Nephron (organoid): ENCODE measurements at regions not wholly inside any gene's neighbourhood (a gene's known extent, or its start where the extent isn't known, plus 50 kb on each side); places are given as distances from the start of the nearest gene placed in this dataset.

ENCODE experiments used
- H3K27ac Mint-ChIP-seq, 3 experiments: 2 replicates each; pipeline ENCODE4 v1.8.0; 2020; ENCODE audit warnings: mixed read lengths in 3 of 3, mild to moderate bottlenecking in 2 of 3, moderate library complexity in 1 of 3
- H3K27me3 Mint-ChIP-seq: 2 replicates; pipeline ENCODE4 v1.8.0; 2021; ENCODE audit warnings: low read depth, mild to moderate bottlenecking, moderate library complexity, mixed read lengths
- H3K36me3 Mint-ChIP-seq: 2 replicates; pipeline ENCODE4 v1.8.0; 2020; ENCODE audit warnings: low read depth, mixed read lengths
- H3K4me1 Mint-ChIP-seq: 2 replicates; pipeline ENCODE4 v1.8.0; 2020; ENCODE audit warnings: mixed read lengths
- H3K4me3 Mint-ChIP-seq, 3 experiments: 2 replicates each; pipeline ENCODE4 v1.8.0; 2020; ENCODE audit warnings: mild to moderate bottlenecking in 3 of 3, mixed read lengths in 3 of 3, moderate library complexity in 2 of 3
- H3K9me3 Mint-ChIP-seq: 2 replicates; pipeline ENCODE4 v1.8.0; 2020; ENCODE audit warnings: mixed read lengths
- TF ChIP-seq, protein P1 (sequence below), 3 experiments: fragments of 200-600 bp; sonication (generic); IDR thresholded peaks; one replicate each; pipeline ENCODE4 v1.5.0; 2021; ENCODE audit warnings: antibody characterized with exemption in 3 of 3; ENCODE audit not compliant: unreplicated experiment in 3 of 3

DNA sequence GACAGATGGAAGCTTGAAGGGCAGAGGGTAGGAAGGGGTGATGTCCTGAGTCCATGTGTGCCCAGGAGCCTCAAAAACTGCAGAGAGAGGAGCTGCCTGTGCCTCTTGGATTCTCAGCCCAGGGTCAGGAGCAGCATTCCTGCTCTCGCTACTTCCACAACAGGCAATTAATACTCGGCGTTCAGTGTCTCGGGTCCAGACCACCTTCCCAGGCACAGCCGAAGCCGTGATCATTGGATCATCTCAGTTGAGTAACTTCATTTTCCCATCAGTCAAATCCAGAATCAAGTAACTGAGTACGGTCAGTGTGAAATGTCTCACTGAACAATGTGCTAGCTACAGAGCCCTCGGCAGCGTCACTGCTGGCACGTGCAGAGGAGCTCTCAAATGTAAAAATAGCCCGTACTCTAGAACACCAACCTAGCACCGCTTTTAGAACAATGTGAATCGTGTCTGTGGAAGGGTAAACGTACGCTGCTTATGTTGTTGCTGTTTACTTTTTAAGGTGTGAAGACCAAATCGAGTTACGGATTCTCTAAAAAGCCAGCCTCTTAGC is 63.5 kb upstream of the IRX4 start:
- Mint-ChIP-seq H3K9me3 (no peaks in the 10 kb centered on the region), H3K27ac (no peak overlapping the region), H3K27me3 (peaks cover 55% of the 10 kb centered on the region), H3K4me3 (no peak overlapping the region), H3K4me1 (peaks cover 5% of the 10 kb centered on the region), H3K36me3 (peaks cover 4% of the 10 kb centered on the region)
- TF ChIP-seq, protein P1, sequence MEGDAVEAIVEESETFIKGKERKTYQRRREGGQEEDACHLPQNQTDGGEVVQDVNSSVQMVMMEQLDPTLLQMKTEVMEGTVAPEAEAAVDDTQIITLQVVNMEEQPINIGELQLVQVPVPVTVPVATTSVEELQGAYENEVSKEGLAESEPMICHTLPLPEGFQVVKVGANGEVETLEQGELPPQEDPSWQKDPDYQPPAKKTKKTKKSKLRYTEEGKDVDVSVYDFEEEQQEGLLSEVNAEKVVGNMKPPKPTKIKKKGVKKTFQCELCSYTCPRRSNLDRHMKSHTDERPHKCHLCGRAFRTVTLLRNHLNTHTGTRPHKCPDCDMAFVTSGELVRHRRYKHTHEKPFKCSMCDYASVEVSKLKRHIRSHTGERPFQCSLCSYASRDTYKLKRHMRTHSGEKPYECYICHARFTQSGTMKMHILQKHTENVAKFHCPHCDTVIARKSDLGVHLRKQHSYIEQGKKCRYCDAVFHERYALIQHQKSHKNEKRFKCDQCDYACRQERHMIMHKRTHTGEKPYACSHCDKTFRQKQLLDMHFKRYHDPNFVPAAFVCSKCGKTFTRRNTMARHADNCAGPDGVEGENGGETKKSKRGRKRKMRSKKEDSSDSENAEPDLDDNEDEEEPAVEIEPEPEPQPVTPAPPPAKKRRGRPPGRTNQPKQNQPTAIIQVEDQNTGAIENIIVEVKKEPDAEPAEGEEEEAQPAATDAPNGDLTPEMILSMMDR (IDR thresholded peaks at IDR 0.05; ENCODE audit: unreplicated experiment in 3 of 3): no peak

DNA sequence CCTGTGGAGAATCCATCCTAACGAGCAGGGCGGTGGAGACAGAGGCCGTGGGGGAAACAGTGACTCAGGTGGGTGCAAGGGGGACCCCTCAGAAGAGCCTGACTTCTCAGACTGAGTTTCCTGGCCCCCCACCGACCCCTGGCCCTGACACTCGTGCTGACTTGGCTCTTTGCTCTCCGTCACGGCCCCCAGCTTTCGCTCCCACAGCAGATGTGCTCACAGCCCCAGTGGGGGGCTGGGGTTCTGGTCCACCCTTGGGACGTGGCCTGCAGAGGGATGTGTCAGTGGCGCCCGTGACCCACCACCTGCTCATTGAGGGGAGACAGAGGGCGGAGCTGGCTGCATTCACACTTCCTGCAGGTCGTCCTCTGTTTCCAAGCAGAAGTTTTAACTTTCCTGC is 62.9 kb upstream of the IRX4 start:
- Mint-ChIP-seq H3K4me3 (no peak overlapping the region), H3K27ac (no peak overlapping the region), H3K27me3 (peaks cover 51% of the 10 kb centered on the region), H3K4me1 (peaks cover 5% of the 10 kb centered on the region), H3K9me3 (no peaks in the 10 kb centered on the region), H3K36me3 (peaks cover 4% of the 10 kb centered on the region)
- TF ChIP-seq, protein P1 (IDR thresholded peaks at IDR 0.05; ENCODE audit: unreplicated experiment in 3 of 3): no peak

- no peak overlapping the region for H3K4me3 Mint-ChIP-seq
- H3K36me3 Mint-ChIP-seq: peaks cover 4% of the 10 kb centered on the region
- no peak overlapping the region for H3K27ac Mint-ChIP-seq
- TF ChIP-seq, protein P1 (IDR thresholded peaks at IDR 0.05; ENCODE audit: unreplicated experiment in 3 of 3): no peak
- no peaks in the 10 kb centered on the region for H3K9me3 Mint-ChIP-seq
- peaks cover 49% of the 10 kb centered on the region for H3K27me3 Mint-ChIP-seq
- peaks cover 5% of the 10 kb centered on the region for H3K4me1 Mint-ChIP-seq
Measured at GRCh38 chr5:1944408-1944807, 61.7 kb upstream of the IRX4 start.

DNA sequence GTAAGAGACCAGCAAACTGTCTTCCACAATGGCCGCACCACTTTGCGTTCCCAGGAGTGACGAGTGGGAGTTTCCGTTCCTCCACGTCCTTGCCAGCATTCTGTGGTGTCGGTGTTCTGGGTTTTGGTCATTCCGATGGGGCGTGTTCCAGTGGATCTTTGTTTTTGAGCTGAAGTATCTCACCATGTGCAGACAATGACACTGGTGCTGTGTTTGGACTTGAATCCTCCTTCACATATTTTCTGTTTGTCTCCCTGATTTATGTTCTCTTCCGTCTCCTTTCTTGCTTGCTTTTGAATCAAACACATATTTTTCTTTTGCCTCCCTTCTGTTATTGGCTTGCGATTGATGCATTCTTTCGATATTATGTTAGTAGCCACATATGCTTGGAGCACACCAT is 60.8 kb upstream of the IRX4 start:
- H3K27ac Mint-ChIP-seq: peak overlapping the region in 1 of 3 experiments; percentile 8
- H3K27me3 Mint-ChIP-seq: peaks cover 51% of the 10 kb centered on the region
- H3K4me3 Mint-ChIP-seq: no peak overlapping the region
- TF ChIP-seq, protein P1 (IDR thresholded peaks at IDR 0.05; ENCODE audit: unreplicated experiment in 3 of 3): no peak
- peaks cover 4% of the 10 kb centered on the region for H3K36me3 Mint-ChIP-seq
- H3K9me3 Mint-ChIP-seq: no peaks in the 10 kb centered on the region
- H3K4me1 Mint-ChIP-seq: peaks cover 5% of the 10 kb centered on the region

- H3K9me3 Mint-ChIP-seq: no peaks in the 10 kb centered on the region
- no peak overlapping the region for H3K4me3 Mint-ChIP-seq
- H3K36me3 Mint-ChIP-seq: peaks cover 4% of the 10 kb centered on the region
- H3K27ac Mint-ChIP-seq: no peak overlapping the region
- H3K27me3 Mint-ChIP-seq: peaks cover 48% of the 10 kb centered on the region
- H3K4me1 Mint-ChIP-seq: peaks cover 5% of the 10 kb centered on the region
- TF ChIP-seq, protein P1 (IDR thresholded peaks at IDR 0.05; ENCODE audit: unreplicated experiment in 3 of 3): no peak
Measured at GRCh38 chr5:1942630-1943029, 59.9 kb upstream of the IRX4 start.

- TF ChIP-seq, protein P1 (IDR thresholded peaks at IDR 0.05; ENCODE audit: unreplicated experiment in 3 of 3): no peak
- Mint-ChIP-seq H3K4me3 (no peak overlapping the region), H3K4me1 (peaks cover 5% of the 10 kb centered on the region), H3K9me3 (no peaks in the 10 kb centered on the region), H3K27ac (no peak overlapping the region), H3K27me3 (peaks cover 46% of the 10 kb centered on the region), H3K36me3 (peaks cover 4% of the 10 kb centered on the region)
Measured at GRCh38 chr5:1942158-1942557, 59.4 kb upstream of the IRX4 start.
